GM06990 (cell line): ENCODE measurements at regions not wholly inside any gene's neighbourhood (a gene's known extent, or its start where the extent isn't known, plus 50 kb on each side); places are given as distances from the start of the nearest gene placed in this dataset.
"Not testable (repeated sequence)": the region's sequence is repeated elsewhere in the genome, so short reads cannot be mapped to it uniquely, and the experiment has no call there.

Experiments
- DNase-seq: peaks from one replicate; pipeline ENCODE4 v3.0.0-alpha.2; 2011; ENCODE audit not compliant: insufficient read length; ENCODE audit errors: extremely low read depth
- H3K27me3 ChIP-seq: replicated peaks from 2 replicates; pipeline ENCODE4 v1.6.0; 2011; ENCODE audit warnings: low read length; ENCODE audit not compliant: control insufficient read depth, insufficient read depth
- H3K36me3 ChIP-seq: 2 replicates; pipeline ENCODE4 v1.5.1; 2011; ENCODE audit warnings: low read length; ENCODE audit not compliant: control insufficient read depth, insufficient read depth
- H3K4me3 ChIP-seq: replicated peaks from 2 replicates; pipeline ENCODE4 v1.5.1; 2011; ENCODE audit warnings: low read depth, mild to moderate bottlenecking, control low read depth, low read length
- TF ChIP-seq, protein P1 (sequence below): IDR thresholded peaks from 2 replicates; pipeline ENCODE4 v1.5.1; 2011; ENCODE audit warnings: low read length, control low read depth, mild to moderate bottlenecking, inconsistent platforms; ENCODE audit not compliant: insufficient read depth, poor library complexity, severe bottlenecking

DNA sequence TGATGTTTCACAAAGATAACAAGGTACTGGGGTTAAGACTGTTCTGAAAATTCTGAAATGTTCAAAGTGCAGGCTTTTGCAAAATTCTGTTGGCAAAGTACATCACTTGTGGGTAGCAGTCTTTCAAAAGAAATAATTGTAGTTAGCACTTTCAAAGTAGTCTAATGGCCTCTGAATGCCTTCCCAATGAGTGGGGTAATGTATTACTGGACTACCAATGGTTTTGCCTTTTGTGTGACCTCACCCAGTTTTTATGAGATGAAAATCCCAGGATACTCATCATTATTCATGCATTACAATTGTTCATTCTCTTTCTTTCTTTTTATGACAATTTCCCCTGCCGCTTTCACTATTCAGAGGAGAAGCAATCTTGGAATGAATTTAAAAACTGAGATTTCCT lies 686.1 kb downstream of the GLUD2 start:
- TF ChIP-seq, protein P1, sequence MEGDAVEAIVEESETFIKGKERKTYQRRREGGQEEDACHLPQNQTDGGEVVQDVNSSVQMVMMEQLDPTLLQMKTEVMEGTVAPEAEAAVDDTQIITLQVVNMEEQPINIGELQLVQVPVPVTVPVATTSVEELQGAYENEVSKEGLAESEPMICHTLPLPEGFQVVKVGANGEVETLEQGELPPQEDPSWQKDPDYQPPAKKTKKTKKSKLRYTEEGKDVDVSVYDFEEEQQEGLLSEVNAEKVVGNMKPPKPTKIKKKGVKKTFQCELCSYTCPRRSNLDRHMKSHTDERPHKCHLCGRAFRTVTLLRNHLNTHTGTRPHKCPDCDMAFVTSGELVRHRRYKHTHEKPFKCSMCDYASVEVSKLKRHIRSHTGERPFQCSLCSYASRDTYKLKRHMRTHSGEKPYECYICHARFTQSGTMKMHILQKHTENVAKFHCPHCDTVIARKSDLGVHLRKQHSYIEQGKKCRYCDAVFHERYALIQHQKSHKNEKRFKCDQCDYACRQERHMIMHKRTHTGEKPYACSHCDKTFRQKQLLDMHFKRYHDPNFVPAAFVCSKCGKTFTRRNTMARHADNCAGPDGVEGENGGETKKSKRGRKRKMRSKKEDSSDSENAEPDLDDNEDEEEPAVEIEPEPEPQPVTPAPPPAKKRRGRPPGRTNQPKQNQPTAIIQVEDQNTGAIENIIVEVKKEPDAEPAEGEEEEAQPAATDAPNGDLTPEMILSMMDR: no peak
- no peaks in the 10 kb centered on the region for H3K27me3 ChIP-seq
- no peak overlapping the region for H3K4me3 ChIP-seq
- DNase-seq: no peak
- no peaks in the 10 kb centered on the region for H3K36me3 ChIP-seq

DNA sequence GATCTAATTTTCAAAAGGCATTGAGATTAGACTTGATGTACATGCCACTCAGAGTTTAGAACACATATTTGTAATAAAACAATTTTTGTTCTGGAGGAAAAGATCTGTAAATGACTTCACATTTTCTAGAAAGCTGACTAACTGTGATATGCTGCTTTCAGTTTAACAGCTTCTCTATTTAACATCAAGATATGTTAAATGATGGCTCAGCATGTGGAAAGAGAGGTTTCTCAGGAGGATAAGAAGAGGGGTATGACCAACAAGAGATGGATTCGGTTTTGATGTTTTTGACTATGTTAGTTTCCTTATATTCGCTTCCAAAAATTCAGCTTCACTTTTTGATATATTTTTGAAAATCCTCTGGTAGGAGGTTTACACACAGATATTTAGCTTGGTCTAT lies 698.7 kb downstream of the GLUD2 start:
- H3K4me3 ChIP-seq: no peak overlapping the region
- H3K36me3 ChIP-seq: no peaks in the 10 kb centered on the region
- DNase-seq: no peak
- TF ChIP-seq, protein P1: no peak
- no peaks in the 10 kb centered on the region for H3K27me3 ChIP-seq

DNA sequence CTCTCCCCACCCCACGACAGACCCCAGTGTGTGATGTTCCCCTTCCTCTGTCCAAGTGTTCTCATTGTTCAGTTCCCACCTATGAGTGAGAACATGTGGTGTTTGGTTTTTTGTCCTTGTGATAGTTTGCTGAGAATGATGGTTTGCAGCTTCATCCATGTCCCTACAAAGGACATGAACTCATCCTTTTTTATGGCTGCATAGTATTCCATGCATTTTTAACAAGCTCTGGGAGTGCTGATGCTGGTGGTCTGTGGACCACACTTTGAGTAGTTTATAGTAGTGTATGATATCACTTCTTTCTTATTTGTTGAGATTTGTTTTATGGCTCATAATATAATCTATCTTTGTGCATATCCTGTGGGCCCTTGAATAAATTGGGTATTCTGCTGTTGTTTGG lies 706.2 kb downstream of the GLUD2 start:
- H3K27me3 ChIP-seq, H3K36me3 ChIP-seq, H3K4me3 ChIP-seq, DNase-seq: not testable (repeated sequence)

DNA sequence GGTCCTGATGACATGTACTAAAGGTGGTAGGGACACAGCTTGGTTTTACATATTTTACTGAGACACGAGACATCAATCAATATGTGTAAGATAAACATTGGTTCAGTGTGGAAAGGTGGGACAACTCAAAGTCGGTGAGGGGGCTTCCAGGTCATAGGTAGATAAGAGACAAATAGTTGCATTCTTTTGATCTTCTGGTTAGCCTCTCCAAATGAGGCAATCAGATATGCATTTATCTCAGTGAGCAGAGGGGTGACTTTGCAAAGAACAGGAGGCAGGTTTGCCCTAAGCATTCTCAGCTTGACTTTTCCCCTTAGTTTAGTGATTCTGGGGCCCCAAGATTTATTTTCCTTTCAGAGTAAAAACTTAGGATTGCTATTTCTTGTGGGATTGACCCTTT lies 706.9 kb downstream of the GLUD2 start:
- no peak for DNase-seq
- TF ChIP-seq, protein P1: no peak
- Histone ChIP-seq H3K36me3 (no peaks in the 10 kb centered on the region), H3K4me3 (no peak overlapping the region), H3K27me3 (no peaks in the 10 kb centered on the region)

DNA sequence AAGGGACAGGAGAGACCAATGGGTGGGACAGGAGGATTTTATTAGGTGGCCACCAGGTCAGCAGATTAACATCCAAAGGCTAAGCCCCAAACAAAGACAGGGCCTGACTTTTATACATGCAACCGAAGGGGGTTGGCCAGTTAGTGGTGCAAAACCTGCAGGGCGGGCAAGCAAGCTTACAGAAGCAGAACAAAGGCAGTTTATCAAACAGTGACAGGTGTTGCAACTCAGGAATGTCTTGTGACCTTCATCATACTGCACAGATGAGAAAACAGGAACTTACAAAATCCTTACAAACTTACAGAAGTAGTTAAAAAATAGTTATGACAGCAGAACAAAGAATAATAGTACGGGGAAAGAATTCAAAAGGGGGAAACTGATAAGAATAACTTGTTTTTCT lies 708.1 kb downstream of the GLUD2 start:
- Histone ChIP-seq H3K27me3 (no peaks in the 10 kb centered on the region), H3K4me3 (no peak overlapping the region), H3K36me3 (no peaks in the 10 kb centered on the region)
- no peak for DNase-seq
- TF ChIP-seq, protein P1: no peak

DNA sequence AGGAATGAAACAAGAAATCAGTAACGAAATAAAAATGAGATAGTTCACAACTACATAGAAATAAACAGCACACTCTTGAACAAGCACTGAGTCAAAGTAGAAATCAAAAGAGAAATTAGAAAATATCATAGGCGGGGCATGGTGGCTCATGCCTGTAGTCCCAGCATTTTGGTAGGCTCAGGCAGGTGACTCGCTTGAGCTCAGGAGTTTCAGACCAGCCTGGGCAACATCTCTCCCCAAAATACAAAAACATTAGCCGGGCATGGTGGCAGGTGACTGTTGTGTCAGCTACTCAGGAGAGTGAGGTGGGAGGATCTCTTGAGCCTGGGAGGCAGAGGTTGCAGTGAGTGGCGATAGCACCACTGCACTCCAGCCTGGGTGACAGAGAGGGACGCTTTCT lies 714.4 kb downstream of the GLUD2 start:
- Histone ChIP-seq H3K4me3 (no peak overlapping the region), H3K27me3 (no peaks in the 10 kb centered on the region), H3K36me3 (no peaks in the 10 kb centered on the region)
- TF ChIP-seq, protein P1: no peak
- DNase-seq: no peak
